HCT116 (cell line): ENCODE measurements at regions not wholly inside any gene's neighbourhood (a gene's known extent, or its start where the extent isn't known, plus 50 kb on each side); places are given as distances from the start of the nearest gene placed in this dataset.

Source experiments
- ATAC-seq: fragments of 200-7000 bp; cut with Tn5 transposase; 2 replicates; pipeline ENCODE4 v1.9.1; 2020; ENCODE audit warnings: mild to moderate bottlenecking, moderate library complexity
- BruUV-seq: library from RNA; stranded (reverse); fragments of 400-500 nt; replicated peaks from 2 replicates; lab custom pipeline; 2021; lab: Mats Ljungman, UMichigan
- CTCF ChIA-PET: fragments of 300-600 bp; sonication (Branson Sonifier 250); formaldehyde crosslinking; loops from one replicate; lab custom pipeline; 2021; ENCODE audit warnings: antibody characterized with exemption; lab: Charles Lee
- POLR2A ChIA-PET: fragments of 300-600, 350-600 bp; sonication (Branson Sonifier 250); formaldehyde crosslinking; loops from one replicate; lab custom pipeline; 2021; ENCODE audit warnings: antibody characterized with exemption; lab: Charles Lee
- RAD21 ChIA-PET, 2 experiments: fragments of 300-600 bp; sonication (Branson Sonifier 250); formaldehyde crosslinking; loops; one replicate each; lab custom pipeline; 2023; ENCODE audit warnings: low total read pairs in 2 of 2; ENCODE audit not compliant: uncharacterized antibody in 2 of 2, unreplicated experiment in 2 of 2, low non-redundant PET in 1 of 2; lab: Charles Lee
- DNase-seq: peaks from one replicate; pipeline ENCODE4 v3.0.0-alpha.2; 2010; ENCODE audit warnings: low read depth, low spot score
- H2AFZ ChIP-seq: fragments of 200-600 bp; shearing (Covaris generic), sonication (generic); 2 replicates; pipeline ENCODE4 v1.6.1; 2017; ENCODE audit warnings: low read depth, mixed run types, mixed read lengths, antibody characterized with exemption, low read length; ENCODE audit not compliant: poor library complexity, severe bottlenecking
- H3K27ac ChIP-seq: 2 replicates; pipeline ENCODE4 v1.5.1; 2012; ENCODE audit warnings: low read depth, low read length
- H3K27me3 ChIP-seq: fragments of 200-600 bp; sonication (generic); 2 replicates; pipeline ENCODE4 v1.6.1; 2016; ENCODE audit warnings: mixed run types, low read length, mixed read lengths; ENCODE audit not compliant: insufficient read depth
- H3K36me3 ChIP-seq, 2 experiments: fragments of 200-500 bp in 1 of 2; fragments of 200-600 bp in 1 of 2; sonication (Bioruptor generic) in 1 of 2; sonication (generic) in 1 of 2; 2 replicates each; pipeline versions ENCODE4 v1.5.1 to v1.6.1; 2014 to 2016; ENCODE audit warnings: low read length in 2 of 2, inconsistent platforms in 1 of 2, mixed read lengths in 1 of 2, mixed run types in 1 of 2; ENCODE audit not compliant: insufficient read depth in 2 of 2, control insufficient read depth in 1 of 2
- H3K4me1 ChIP-seq, 2 experiments: fragments of 200-600 bp in 1 of 2; sonication (generic) in 1 of 2; 2 replicates each; pipeline versions ENCODE4 v1.5.1 to v1.6.1; 2012 to 2017; ENCODE audit warnings: low read length in 2 of 2, inconsistent platforms in 1 of 2, mild to moderate bottlenecking in 1 of 2, mixed read lengths in 1 of 2, mixed run types in 1 of 2, moderate library complexity in 1 of 2; ENCODE audit not compliant: insufficient read depth in 2 of 2, control insufficient read depth in 1 of 2
- H3K4me2 ChIP-seq: fragments of 200-600 bp; sonication (generic); 2 replicates; pipeline ENCODE4 v1.6.1; 2017; ENCODE audit warnings: mixed run types, low read length, mixed read lengths
- H3K4me3 ChIP-seq, 2 experiments: fragments of 200-600 bp in 1 of 2; sonication (generic) in 1 of 2; replicated peaks in 1 of 2; 2 replicates each; pipeline ENCODE4 v1.5.1; 2011 to 2016; ENCODE audit warnings: low read length in 2 of 2, control low read depth in 1 of 2, low read depth in 1 of 2, mild to moderate bottlenecking in 1 of 2, mixed read lengths in 1 of 2, mixed run types in 1 of 2
- H3K79me2 ChIP-seq: fragments of 200-600 bp; sonication (generic); 2 replicates; pipeline ENCODE4 v1.6.1; 2017; ENCODE audit warnings: mild to moderate bottlenecking, mixed run types, low read length, moderate library complexity, mixed read lengths; ENCODE audit not compliant: insufficient read depth
- H3K9ac ChIP-seq: fragments of 200-600 bp; sonication (generic); 2 replicates; pipeline ENCODE4 v1.6.1; 2016; ENCODE audit warnings: low read length, mixed read lengths
- H3K9me2 ChIP-seq: fragments of 200-600 bp; sonication (generic), shearing (Covaris generic); 2 replicates; pipeline ENCODE4 v1.6.1; 2017; ENCODE audit warnings: mixed run types, mild to moderate bottlenecking, moderate library complexity; ENCODE audit not compliant: insufficient read depth
- H3K9me3 ChIP-seq, 2 experiments: fragments of 200-500 bp in 1 of 2; fragments of 200-600 bp in 1 of 2; sonication (Bioruptor generic) in 1 of 2; sonication (generic) in 1 of 2; 2 replicates each; pipeline ENCODE4 v1.6.1; 2014 to 2017; ENCODE audit warnings: low read length in 2 of 2, mixed read lengths in 2 of 2, inconsistent platforms in 1 of 2, low read depth in 1 of 2, mild to moderate bottlenecking in 1 of 2, mixed run types in 1 of 2, moderate library complexity in 1 of 2; ENCODE audit not compliant: control insufficient read depth in 1 of 2, insufficient read depth in 1 of 2
- H4K20me1 ChIP-seq: fragments of 200-600 bp; sonication (generic), shearing (Covaris generic); 2 replicates; pipeline ENCODE4 v1.6.1; 2017; ENCODE audit warnings: mixed run types, mild to moderate bottlenecking, moderate library complexity; ENCODE audit not compliant: insufficient read depth
- ATF3 ChIP-seq: IDR thresholded peaks from 2 replicates; pipeline ENCODE4 v1.6.1; 2012
- CBX3 ChIP-seq: IDR thresholded peaks from 2 replicates; pipeline ENCODE4 v1.6.1; 2012; ENCODE audit warnings: low read depth
- ELF1 ChIP-seq: IDR thresholded peaks from 2 replicates; pipeline ENCODE4 v1.6.1; 2012; ENCODE audit warnings: low read depth, borderline replicate concordance
- EZH2 ChIP-seq: fragments of 200-600 bp; sonication (generic); IDR thresholded peaks from 2 replicates; pipeline ENCODE4 v1.6.1; 2017; ENCODE audit warnings: antibody characterized with exemption, mixed run types
- JUND ChIP-seq: IDR thresholded peaks from 2 replicates; pipeline ENCODE4 v1.6.1; 2012
- POLR2A ChIP-seq: IDR thresholded peaks from 2 replicates; pipeline ENCODE4 v1.7.0; 2011; ENCODE audit warnings: borderline replicate concordance; ENCODE audit not compliant: insufficient read depth, insufficient read length; ENCODE audit errors: extremely low read depth
- POLR2AphosphoS5 ChIP-seq: IDR thresholded peaks from 2 replicates; pipeline ENCODE4 v1.6.1; 2011; ENCODE audit warnings: mild to moderate bottlenecking, low read depth, low read length, moderate library complexity
- SIN3A ChIP-seq: IDR thresholded peaks from 2 replicates; pipeline ENCODE4 v1.6.1; 2012; ENCODE audit warnings: low read depth
- SP1 ChIP-seq: IDR thresholded peaks from 2 replicates; pipeline ENCODE4 v1.6.1; 2012; ENCODE audit warnings: low read depth
- YY1 ChIP-seq: IDR thresholded peaks from 2 replicates; pipeline ENCODE4 v1.6.1; 2011; ENCODE audit warnings: low read length, low read depth, moderate library complexity, mild to moderate bottlenecking; ENCODE audit not compliant: insufficient replicate concordance; ENCODE audit errors: extremely low read depth
- ZFX ChIP-seq: fragments of 450-650 bp; IDR thresholded peaks from 2 replicates; pipeline ENCODE4 v1.6.1; 2017
- ZNF274 ChIP-seq: fragments of 200-500 bp; sonication (Bioruptor generic); IDR thresholded peaks from 2 replicates; pipeline ENCODE4 v1.6.1; 2014; ENCODE audit warnings: mild to moderate bottlenecking, low read depth, low read length, inconsistent platforms
- intact Hi-C: fragments of 100-400 bp; cut with micrococcal nuclease; formaldehyde crosslinking; loops from 2 replicates; pipeline ENCODE4 v1.10.0; 2022
- TF ChIP-seq, protein P1 (sequence below): IDR thresholded peaks from 2 replicates; pipeline ENCODE4 v1.6.1; 2011; ENCODE audit warnings: mild to moderate bottlenecking, low read length, moderate library complexity; ENCODE audit not compliant: insufficient replicate concordance; ENCODE audit errors: extremely low read depth
- TF ChIP-seq, protein P2 (sequence below): IDR thresholded peaks from 2 replicates; pipeline ENCODE4 v1.6.1; 2012
- TF ChIP-seq, protein P3 (sequence below): IDR thresholded peaks from 2 replicates; pipeline ENCODE4 v1.6.1; 2012; ENCODE audit warnings: low read depth

- BruUV-seq = no TSS peak
- H3K4me1 ChIP-seq = no peaks in the 10 kb centered on the region
- ChIA-PET POLR2A (no interaction called here), RAD21 (no interaction called here)
- H3K36me3 ChIP-seq = no peaks in the 10 kb centered on the region
- ATAC-seq (no peak), DNase-seq (no peak)
- no peaks in the 10 kb centered on the region for H3K79me2 ChIP-seq
- no peak overlapping the region for H3K27ac ChIP-seq
- intact Hi-C loops = no loop called here
- no peak overlapping the region for H3K9ac ChIP-seq
- H3K27me3 ChIP-seq = no peaks in the 10 kb centered on the region
- H4K20me1 ChIP-seq = no peaks in the 10 kb centered on the region
- H3K4me2 ChIP-seq = no peak overlapping the region
- TF ChIP-seq SIN3A = no peak
- TF ChIP-seq, protein P1, sequence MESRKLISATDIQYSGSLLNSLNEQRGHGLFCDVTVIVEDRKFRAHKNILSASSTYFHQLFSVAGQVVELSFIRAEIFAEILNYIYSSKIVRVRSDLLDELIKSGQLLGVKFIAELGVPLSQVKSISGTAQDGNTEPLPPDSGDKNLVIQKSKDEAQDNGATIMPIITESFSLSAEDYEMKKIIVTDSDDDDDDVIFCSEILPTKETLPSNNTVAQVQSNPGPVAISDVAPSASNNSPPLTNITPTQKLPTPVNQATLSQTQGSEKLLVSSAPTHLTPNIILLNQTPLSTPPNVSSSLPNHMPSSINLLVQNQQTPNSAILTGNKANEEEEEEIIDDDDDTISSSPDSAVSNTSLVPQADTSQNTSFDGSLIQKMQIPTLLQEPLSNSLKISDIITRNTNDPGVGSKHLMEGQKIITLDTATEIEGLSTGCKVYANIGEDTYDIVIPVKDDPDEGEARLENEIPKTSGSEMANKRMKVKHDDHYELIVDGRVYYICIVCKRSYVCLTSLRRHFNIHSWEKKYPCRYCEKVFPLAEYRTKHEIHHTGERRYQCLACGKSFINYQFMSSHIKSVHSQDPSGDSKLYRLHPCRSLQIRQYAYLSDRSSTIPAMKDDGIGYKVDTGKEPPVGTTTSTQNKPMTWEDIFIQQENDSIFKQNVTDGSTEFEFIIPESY = no peak
- TF ChIP-seq EZH2 = no peak
- no peak for TF ChIP-seq SP1
- TF ChIP-seq, protein P2, sequence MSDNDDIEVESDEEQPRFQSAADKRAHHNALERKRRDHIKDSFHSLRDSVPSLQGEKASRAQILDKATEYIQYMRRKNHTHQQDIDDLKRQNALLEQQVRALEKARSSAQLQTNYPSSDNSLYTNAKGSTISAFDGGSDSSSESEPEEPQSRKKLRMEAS = no peak
- no peak for TF ChIP-seq ATF3
- no peak for TF ChIP-seq ZNF274
- TF ChIP-seq POLR2AphosphoS5 = no peak
- TF ChIP-seq, protein P3, sequence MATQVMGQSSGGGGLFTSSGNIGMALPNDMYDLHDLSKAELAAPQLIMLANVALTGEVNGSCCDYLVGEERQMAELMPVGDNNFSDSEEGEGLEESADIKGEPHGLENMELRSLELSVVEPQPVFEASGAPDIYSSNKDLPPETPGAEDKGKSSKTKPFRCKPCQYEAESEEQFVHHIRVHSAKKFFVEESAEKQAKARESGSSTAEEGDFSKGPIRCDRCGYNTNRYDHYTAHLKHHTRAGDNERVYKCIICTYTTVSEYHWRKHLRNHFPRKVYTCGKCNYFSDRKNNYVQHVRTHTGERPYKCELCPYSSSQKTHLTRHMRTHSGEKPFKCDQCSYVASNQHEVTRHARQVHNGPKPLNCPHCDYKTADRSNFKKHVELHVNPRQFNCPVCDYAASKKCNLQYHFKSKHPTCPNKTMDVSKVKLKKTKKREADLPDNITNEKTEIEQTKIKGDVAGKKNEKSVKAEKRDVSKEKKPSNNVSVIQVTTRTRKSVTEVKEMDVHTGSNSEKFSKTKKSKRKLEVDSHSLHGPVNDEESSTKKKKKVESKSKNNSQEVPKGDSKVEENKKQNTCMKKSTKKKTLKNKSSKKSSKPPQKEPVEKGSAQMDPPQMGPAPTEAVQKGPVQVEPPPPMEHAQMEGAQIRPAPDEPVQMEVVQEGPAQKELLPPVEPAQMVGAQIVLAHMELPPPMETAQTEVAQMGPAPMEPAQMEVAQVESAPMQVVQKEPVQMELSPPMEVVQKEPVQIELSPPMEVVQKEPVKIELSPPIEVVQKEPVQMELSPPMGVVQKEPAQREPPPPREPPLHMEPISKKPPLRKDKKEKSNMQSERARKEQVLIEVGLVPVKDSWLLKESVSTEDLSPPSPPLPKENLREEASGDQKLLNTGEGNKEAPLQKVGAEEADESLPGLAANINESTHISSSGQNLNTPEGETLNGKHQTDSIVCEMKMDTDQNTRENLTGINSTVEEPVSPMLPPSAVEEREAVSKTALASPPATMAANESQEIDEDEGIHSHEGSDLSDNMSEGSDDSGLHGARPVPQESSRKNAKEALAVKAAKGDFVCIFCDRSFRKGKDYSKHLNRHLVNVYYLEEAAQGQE = no peak
- TF ChIP-seq POLR2A = no peak
- TF ChIP-seq ZFX = no peak
- no peak for TF ChIP-seq YY1
- TF ChIP-seq CBX3 = no peak
- TF ChIP-seq ELF1 = no peak
- TF ChIP-seq JUND = no peak
- TF ChIP-seq, all 23 proteins: peak for 0
- H3K9me2 ChIP-seq = no peaks in the 10 kb centered on the region
- no peak overlapping the region for H3K4me3 ChIP-seq
- H3K9me3 ChIP-seq = no peaks in the 10 kb centered on the region
- CTCF ChIA-PET = no interaction called here
- H2AFZ ChIP-seq = no peak overlapping the region
Measured at GRCh38 chr2:215631696-215632095, 195.8 kb upstream of the FN1 start.
